Mesendoderm (in vitro differentiated cells): ENCODE measurements at regions not wholly inside any gene's neighbourhood (a gene's known extent, or its start where the extent isn't known, plus 50 kb on each side); places are given as distances from the start of the nearest gene placed in this dataset.

Experiments
- DNase-seq: peaks from one replicate; pipeline ENCODE4 v3.0.0; 2013
- H2AK5ac ChIP-seq: 2 replicates; pipeline ENCODE4 v1.6.1; 2013; ENCODE audit warnings: low read length, inconsistent platforms
- H2BK120ac ChIP-seq: 2 replicates; pipeline ENCODE4 v1.6.1; 2013; ENCODE audit warnings: low read depth, mild to moderate bottlenecking, low read length, moderate library complexity, mixed read lengths
- H2BK15ac ChIP-seq: replicated peaks from 2 replicates; pipeline ENCODE4 v1.6.1; 2013; ENCODE audit warnings: low read depth, mild to moderate bottlenecking, moderate library complexity
- H2BK5ac ChIP-seq: 2 replicates; pipeline ENCODE4 v1.6.1; 2013; ENCODE audit warnings: low read length, inconsistent platforms
- H3K18ac ChIP-seq: 2 replicates; pipeline ENCODE4 v1.6.1; 2013; ENCODE audit warnings: mild to moderate bottlenecking, low read length, mixed read lengths
- H3K23ac ChIP-seq: one replicate; pipeline ENCODE4 v1.6.1; 2013; ENCODE audit warnings: low read length
- H3K27ac ChIP-seq: 2 replicates; pipeline ENCODE4 v1.5.1; 2013; ENCODE audit warnings: low read depth, mild to moderate bottlenecking, inconsistent platforms, low read length, moderate library complexity
- H3K27me3 ChIP-seq: 2 replicates; pipeline ENCODE4 v1.6.1; 2013; ENCODE audit warnings: low read length, control low read depth, mild to moderate bottlenecking, inconsistent platforms; ENCODE audit not compliant: insufficient read depth, poor library complexity
- H3K36me3 ChIP-seq: 2 replicates; pipeline ENCODE4 v1.6.1; 2013; ENCODE audit warnings: low read length, inconsistent platforms; ENCODE audit not compliant: control insufficient read depth, insufficient read depth
- H3K4ac ChIP-seq: one replicate; pipeline ENCODE4 v1.6.1; 2013; ENCODE audit warnings: low read depth, mild to moderate bottlenecking, low read length, moderate library complexity
- H3K4me1 ChIP-seq: 2 replicates; pipeline ENCODE4 v1.6.1; 2013; ENCODE audit warnings: low read depth, low read length, inconsistent platforms; ENCODE audit not compliant: control insufficient read depth
- H3K4me2 ChIP-seq: 2 replicates; pipeline ENCODE4 v1.6.1; 2013; ENCODE audit warnings: low read length
- H3K4me3 ChIP-seq: 2 replicates; pipeline ENCODE4 v1.5.1; 2013; ENCODE audit warnings: mild to moderate bottlenecking, low read length
- H3K56ac ChIP-seq: one replicate; pipeline ENCODE4 v1.6.1; 2013; ENCODE audit warnings: low read length
- H3K79me1 ChIP-seq: 2 replicates; pipeline ENCODE4 v1.6.1; 2013; ENCODE audit warnings: low read length, inconsistent platforms
- H3K79me2 ChIP-seq: 2 replicates; pipeline ENCODE4 v1.6.1; 2013; ENCODE audit warnings: mild to moderate bottlenecking, low read length; ENCODE audit not compliant: control insufficient read depth, insufficient read depth
- H3K9ac ChIP-seq: 2 replicates; pipeline ENCODE4 v1.6.1; 2013; ENCODE audit warnings: low read length, inconsistent platforms
- H4K5ac ChIP-seq: one replicate; pipeline ENCODE4 v1.6.1; 2013; ENCODE audit warnings: low read length
- H4K8ac ChIP-seq: one replicate; pipeline ENCODE4 v1.6.1; 2013; ENCODE audit warnings: low read depth, mild to moderate bottlenecking, control low read depth, low read length, moderate library complexity
- WGBS: extraction: QIAGEN DNeasy Blood & Tissue Kit; methylation state at CpG from one replicate; pipeline ENCODE4 v1.1.7; 2013; ENCODE audit warnings: low lambda C conversion rate, missing lambda C conversion rate; ENCODE audit not compliant: insufficient coverage; ENCODE audit errors: extremely low coverage; 5-methylcytosine and 5-hydroxymethylcytosine counted together

GRCh38 chr14:94886931-94887330, 117.0 kb upstream of the GSC start:
- Histone ChIP-seq H3K4me1 (peaks cover 7% of the 10 kb centered on the region), H4K8ac (no peak overlapping the region), H2AK5ac (no peak overlapping the region), H3K4me3 (no peak overlapping the region), H3K56ac (no peak overlapping the region), H3K79me1 (no peaks in the 10 kb centered on the region), H3K27me3 (no peaks in the 10 kb centered on the region), H3K27ac (no peak overlapping the region), H3K36me3 (no peaks in the 10 kb centered on the region), H3K9ac (no peak overlapping the region), H3K23ac (no peak overlapping the region), H3K79me2 (no peaks in the 10 kb centered on the region), H3K18ac (no peak overlapping the region), H3K4ac (no peak overlapping the region), H2BK15ac (no peak overlapping the region), H4K5ac (no peak overlapping the region), H2BK5ac (no peak overlapping the region), H2BK120ac (no peak overlapping the region), H3K4me2 (no peak overlapping the region)
- no peak for DNase-seq
- no CpG with 5 or more reads among the region's 7 CpGs for WGBS

DNA sequence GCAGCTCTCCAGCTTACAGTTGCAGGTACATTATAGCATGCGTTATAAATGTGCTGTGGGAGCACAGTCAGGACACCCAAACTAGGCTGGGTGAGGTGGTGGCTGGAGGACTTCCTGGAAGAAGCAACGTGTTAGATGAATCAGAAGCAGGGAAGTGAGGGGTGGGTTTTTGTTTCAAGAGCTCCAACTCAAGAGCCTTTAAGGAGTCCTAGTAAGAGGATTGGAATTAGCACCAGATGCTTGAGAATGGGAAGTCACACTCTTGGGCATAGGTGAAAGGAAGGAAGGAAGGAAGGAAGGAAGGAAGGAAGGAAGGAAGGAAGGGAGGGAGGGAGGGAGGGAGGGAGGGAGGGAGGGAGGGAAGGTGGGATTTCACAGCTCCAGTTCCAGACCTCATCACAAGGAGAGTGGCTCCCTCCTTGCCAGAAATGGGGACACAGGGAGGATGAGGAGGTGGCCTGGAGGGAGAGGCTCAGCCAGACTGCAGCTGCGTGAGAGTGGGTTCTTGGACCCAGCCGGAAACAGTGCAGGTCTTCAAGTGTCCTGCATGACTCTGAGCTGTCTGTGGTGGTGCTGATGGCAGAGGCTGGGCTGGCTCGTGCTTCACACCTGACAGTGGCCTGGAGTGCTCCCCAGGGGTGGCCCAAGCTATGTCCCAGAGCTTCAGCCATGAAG, 115.7 kb upstream of the GSC start:
- Histone ChIP-seq H3K4ac (no peak overlapping the region), H3K18ac (no peak overlapping the region), H3K79me2 (no peaks in the 10 kb centered on the region), H3K4me2 (no peak overlapping the region), H3K4me3 (no peak overlapping the region), H2BK120ac (no peak overlapping the region), H3K9ac (no peak overlapping the region), H2AK5ac (no peak overlapping the region), H3K27ac (no peak overlapping the region), H3K27me3 (no peaks in the 10 kb centered on the region), H3K56ac (no peak overlapping the region), H2BK15ac (no peak overlapping the region), H3K36me3 (no peaks in the 10 kb centered on the region), H2BK5ac (no peak overlapping the region), H3K79me1 (no peaks in the 10 kb centered on the region), H4K5ac (no peak overlapping the region), H3K23ac (no peak overlapping the region), H4K8ac (no peak overlapping the region), H3K4me1 (peaks cover 7% of the 10 kb centered on the region)
- DNase-seq = peak; percentile 22
- no CpG with 5 or more reads among the region's 5 CpGs for WGBS

DNA sequence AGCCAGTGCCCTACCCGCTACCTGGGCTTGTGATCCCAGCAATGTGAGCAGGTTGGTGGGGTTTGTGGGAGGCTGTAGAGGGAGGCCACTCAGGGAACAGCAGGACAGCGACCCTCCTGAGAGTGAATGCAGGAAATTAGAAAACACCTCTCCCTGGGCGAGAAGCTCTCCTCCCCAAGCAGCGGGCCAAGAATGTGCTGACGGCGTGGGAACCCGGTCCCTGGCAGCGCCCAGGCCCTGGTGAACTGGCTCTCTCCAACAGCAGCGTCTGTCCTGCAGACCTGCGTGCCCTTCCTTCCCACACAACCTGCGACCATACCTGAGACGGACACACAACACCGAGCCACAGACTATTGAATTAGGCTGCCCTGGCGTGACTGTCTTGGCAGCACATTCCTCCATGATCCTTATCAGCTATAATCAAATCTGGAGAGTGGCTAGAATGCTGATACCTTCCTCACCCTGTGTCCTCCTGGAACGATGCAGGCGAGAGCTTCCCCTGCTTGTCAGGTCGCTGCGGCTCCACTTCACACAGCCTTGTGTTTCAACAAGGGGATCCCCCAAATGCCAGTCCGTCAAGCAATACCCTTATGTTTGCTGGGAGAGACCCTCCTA, 114.8 kb upstream of the GSC start:
- no peak overlapping the region for H2BK15ac ChIP-seq
- H2AK5ac ChIP-seq = no peak overlapping the region
- H4K8ac ChIP-seq = no peak overlapping the region
- DNase-seq = peak; percentile 76
- no peak overlapping the region for H3K18ac ChIP-seq
- no peak overlapping the region for H2BK5ac ChIP-seq
- no peak overlapping the region for H3K9ac ChIP-seq
- WGBS = no CpG with 5 or more reads among the region's 19 CpGs
- H3K36me3 ChIP-seq = no peaks in the 10 kb centered on the region
- no peak overlapping the region for H3K4ac ChIP-seq
- no peak overlapping the region for H3K4me2 ChIP-seq
- no peak overlapping the region for H2BK120ac ChIP-seq
- H3K27me3 ChIP-seq = no peaks in the 10 kb centered on the region
- no peak overlapping the region for H3K27ac ChIP-seq
- H3K79me1 ChIP-seq = no peaks in the 10 kb centered on the region
- H3K4me3 ChIP-seq = no peak overlapping the region
- no peak overlapping the region for H3K23ac ChIP-seq
- H3K56ac ChIP-seq = no peak overlapping the region
- no peaks in the 10 kb centered on the region for H3K79me2 ChIP-seq
- H4K5ac ChIP-seq = no peak overlapping the region
- H3K4me1 ChIP-seq = peaks cover 7% of the 10 kb centered on the region

DNA sequence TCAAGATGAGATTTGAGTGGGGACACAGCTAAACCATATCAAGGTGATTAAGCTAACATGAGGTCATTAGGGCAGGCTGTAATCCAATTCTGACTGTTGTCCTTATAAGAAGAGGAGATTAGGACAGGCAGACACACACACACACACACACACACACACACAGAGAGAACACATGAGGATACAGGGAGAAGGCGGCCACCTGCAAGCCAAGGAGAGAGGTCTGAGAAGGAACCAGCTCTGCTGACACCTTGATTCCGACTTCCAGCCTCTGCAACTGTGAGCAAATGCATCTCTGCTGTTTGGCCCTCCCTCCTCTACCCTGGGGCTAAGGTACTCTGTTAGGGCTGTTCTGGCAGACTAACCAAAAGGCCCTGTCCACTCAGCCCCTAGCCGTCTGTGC, 112.5 kb upstream of the GSC start:
- Histone ChIP-seq H4K8ac (no peak overlapping the region), H3K56ac (no peak overlapping the region), H2BK5ac (no peak overlapping the region), H3K36me3 (no peaks in the 10 kb centered on the region), H3K23ac (no peak overlapping the region), H3K4ac (no peak overlapping the region), H3K9ac (no peak overlapping the region), H3K18ac (no peak overlapping the region), H3K27me3 (no peaks in the 10 kb centered on the region), H4K5ac (no peak overlapping the region), H2BK15ac (no peak overlapping the region), H3K79me1 (no peaks in the 10 kb centered on the region), H3K4me1 (peaks cover 7% of the 10 kb centered on the region), H3K27ac (no peak overlapping the region), H2AK5ac (no peak overlapping the region), H3K4me2 (no peak overlapping the region), H3K4me3 (no peak overlapping the region), H2BK120ac (no peak overlapping the region), H3K79me2 (no peaks in the 10 kb centered on the region)
- no peak for DNase-seq
- WGBS = no CpG with 5 or more reads among the region's 3 CpGs

- Histone ChIP-seq H3K56ac (no peak overlapping the region), H4K8ac (no peak overlapping the region), H2AK5ac (no peak overlapping the region), H3K18ac (no peak overlapping the region), H3K4ac (no peak overlapping the region), H3K36me3 (no peaks in the 10 kb centered on the region), H3K27ac (no peak overlapping the region), H3K27me3 (no peaks in the 10 kb centered on the region), H2BK5ac (no peak overlapping the region), H3K79me2 (no peaks in the 10 kb centered on the region), H3K4me3 (no peak overlapping the region), H3K4me1 (peaks cover 7% of the 10 kb centered on the region), H3K9ac (no peak overlapping the region), H4K5ac (no peak overlapping the region), H2BK120ac (no peak overlapping the region), H3K23ac (no peak overlapping the region), H3K79me1 (no peaks in the 10 kb centered on the region), H3K4me2 (no peak overlapping the region), H2BK15ac (no peak overlapping the region)
- no CpG with 5 or more reads among the region's 11 CpGs for WGBS
- no peak for DNase-seq
These were observed 111.0 kb upstream of the GSC start for GRCh38 chr14:94880876-94881275.

GRCh38 chr14:94880106-94880505, 110.2 kb upstream of the GSC start:
- DNase-seq = no peak
- Histone ChIP-seq H3K9ac (no peak overlapping the region), H3K79me2 (no peaks in the 10 kb centered on the region), H2BK15ac (no peak overlapping the region), H4K8ac (no peak overlapping the region), H2BK5ac (no peak overlapping the region), H3K56ac (no peak overlapping the region), H3K4me2 (no peak overlapping the region), H3K36me3 (no peaks in the 10 kb centered on the region), H2AK5ac (no peak overlapping the region), H3K27ac (no peak overlapping the region), H3K4me3 (no peak overlapping the region), H2BK120ac (no peak overlapping the region), H3K4me1 (peaks cover 6% of the 10 kb centered on the region), H3K27me3 (no peaks in the 10 kb centered on the region), H3K23ac (no peak overlapping the region), H4K5ac (no peak overlapping the region), H3K18ac (no peak overlapping the region), H3K4ac (no peak overlapping the region), H3K79me1 (no peaks in the 10 kb centered on the region)
- WGBS = no CpG with 5 or more reads among the region's 5 CpGs
